GM12865 (cell line): ENCODE measurements at regions not wholly inside any gene's neighbourhood (a gene's known extent, or its start where the extent isn't known, plus 50 kb on each side); places are given as distances from the start of the nearest gene placed in this dataset.

Source experiments
- DNase-seq: peaks from one replicate; pipeline ENCODE4 v3.0.0; 2010; ENCODE audit warnings: low read depth
- H3K4me3 ChIP-seq: 2 replicates; pipeline ENCODE4 v1.5.1; 2011; ENCODE audit warnings: mild to moderate bottlenecking, low read depth, low read length, control low read depth
- TF ChIP-seq, protein P1 (sequence below): IDR thresholded peaks from 2 replicates; pipeline ENCODE4 v1.5.1; 2011; ENCODE audit warnings: low read length, control low read depth, low read depth, inconsistent platforms; ENCODE audit not compliant: insufficient read depth; ENCODE audit errors: missing control alignments

DNA sequence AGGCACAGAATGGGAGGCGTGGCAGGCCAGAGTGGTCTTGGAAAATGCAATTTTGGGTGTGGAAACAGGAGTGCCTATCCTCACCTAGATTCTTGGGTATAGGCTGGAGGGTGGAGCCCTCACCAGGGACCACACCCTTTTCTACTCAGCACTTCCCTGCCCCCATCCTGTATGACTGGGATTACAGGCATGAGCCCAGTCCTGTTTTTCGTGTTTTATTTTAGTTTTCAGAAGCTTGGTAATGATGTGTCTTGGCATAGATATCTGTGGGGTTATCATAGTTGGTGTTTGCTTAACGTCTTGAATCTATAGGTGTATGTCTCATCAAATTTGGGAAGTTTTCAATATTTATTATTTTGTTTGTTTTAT, 248.7 kb upstream of the CBLB start:
- no peak for DNase-seq
- TF ChIP-seq, protein P1, sequence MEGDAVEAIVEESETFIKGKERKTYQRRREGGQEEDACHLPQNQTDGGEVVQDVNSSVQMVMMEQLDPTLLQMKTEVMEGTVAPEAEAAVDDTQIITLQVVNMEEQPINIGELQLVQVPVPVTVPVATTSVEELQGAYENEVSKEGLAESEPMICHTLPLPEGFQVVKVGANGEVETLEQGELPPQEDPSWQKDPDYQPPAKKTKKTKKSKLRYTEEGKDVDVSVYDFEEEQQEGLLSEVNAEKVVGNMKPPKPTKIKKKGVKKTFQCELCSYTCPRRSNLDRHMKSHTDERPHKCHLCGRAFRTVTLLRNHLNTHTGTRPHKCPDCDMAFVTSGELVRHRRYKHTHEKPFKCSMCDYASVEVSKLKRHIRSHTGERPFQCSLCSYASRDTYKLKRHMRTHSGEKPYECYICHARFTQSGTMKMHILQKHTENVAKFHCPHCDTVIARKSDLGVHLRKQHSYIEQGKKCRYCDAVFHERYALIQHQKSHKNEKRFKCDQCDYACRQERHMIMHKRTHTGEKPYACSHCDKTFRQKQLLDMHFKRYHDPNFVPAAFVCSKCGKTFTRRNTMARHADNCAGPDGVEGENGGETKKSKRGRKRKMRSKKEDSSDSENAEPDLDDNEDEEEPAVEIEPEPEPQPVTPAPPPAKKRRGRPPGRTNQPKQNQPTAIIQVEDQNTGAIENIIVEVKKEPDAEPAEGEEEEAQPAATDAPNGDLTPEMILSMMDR, result no peak
- no peak overlapping the region for H3K4me3 ChIP-seq

DNA sequence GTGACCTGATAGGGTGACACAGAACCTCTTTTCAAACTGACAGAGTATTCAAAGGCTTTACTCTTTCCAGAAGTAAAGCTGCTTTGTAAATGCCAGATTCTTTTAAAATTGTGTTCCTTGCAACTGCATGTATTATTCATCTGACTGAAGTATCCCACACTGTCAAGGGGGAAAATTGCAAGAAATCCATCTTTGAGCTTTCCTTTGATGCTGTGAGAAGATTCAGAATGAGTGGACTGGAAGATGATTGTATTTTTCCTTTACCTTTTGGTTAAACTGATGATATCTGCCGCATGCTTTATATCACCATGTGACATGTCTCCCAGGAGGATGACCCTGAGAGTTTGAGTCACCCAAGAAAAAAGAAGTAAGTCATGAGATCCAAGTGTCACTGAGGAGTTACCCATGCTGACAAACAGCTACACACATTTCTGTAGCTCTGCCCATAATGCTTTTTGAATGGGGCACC, 250.8 kb upstream of the CBLB start:
- no peak overlapping the region for H3K4me3 ChIP-seq
- DNase-seq, result no peak
- TF ChIP-seq, protein P1, result no peak

DNA sequence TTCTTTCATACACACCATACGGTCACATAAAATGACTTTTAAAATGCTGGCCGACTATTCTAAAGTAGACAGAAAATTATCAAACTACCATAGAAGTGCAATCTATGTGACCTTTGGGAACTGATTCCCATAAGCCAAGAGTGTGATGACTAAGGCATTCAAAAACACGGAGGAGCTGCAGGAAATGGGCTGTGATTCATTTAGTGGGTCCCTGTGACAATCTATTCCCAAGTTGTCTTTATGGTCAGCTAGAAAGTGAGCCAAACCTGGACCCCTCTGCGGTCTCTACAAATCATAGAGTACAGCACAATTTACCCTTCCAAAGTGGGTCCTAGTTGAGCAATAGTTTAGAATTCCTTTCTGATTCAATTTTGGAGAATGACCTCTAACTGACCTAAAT, 251.5 kb upstream of the CBLB start:
- no peak for DNase-seq
- TF ChIP-seq, protein P1, result no peak
- no peak overlapping the region for H3K4me3 ChIP-seq

DNA sequence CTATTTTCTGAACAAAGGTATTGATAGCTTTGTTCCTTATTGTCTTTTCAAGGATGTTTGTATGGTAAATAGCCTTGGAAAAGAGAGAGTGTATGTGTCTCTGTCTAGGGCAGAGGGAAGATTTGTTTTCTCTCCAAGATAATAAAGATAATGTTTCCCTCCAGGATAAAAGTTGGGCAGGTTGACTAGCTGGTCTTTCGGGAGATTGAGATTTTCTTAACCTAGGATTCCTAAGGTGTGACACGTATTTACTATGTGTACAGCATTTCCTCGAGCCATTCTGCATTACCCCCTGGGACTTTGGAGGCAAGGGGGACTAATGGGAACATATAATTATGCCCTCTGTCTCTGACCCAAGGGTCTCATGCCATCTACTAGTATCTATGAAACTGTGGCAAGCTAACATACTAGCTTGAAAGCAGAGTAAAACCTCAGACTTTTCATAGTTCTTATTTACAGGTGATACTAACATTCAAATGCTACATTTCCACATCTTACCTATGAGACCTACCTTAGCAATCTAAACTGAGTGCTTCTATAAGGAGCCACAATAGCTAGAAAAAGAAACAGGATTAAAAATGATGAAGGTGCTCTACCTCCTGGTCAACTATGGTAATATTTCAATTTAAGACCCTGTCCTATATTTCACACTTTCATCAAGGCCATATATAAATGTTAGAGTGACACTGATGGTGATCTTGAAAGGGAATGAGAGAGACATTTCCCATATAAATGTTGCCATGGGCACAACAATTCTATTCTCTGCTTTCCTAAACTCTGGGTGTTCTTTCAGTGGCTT, 252.9 kb upstream of the CBLB start:
- H3K4me3 ChIP-seq, result no peak overlapping the region
- TF ChIP-seq, protein P1, result no peak
- DNase-seq, result no peak

DNA sequence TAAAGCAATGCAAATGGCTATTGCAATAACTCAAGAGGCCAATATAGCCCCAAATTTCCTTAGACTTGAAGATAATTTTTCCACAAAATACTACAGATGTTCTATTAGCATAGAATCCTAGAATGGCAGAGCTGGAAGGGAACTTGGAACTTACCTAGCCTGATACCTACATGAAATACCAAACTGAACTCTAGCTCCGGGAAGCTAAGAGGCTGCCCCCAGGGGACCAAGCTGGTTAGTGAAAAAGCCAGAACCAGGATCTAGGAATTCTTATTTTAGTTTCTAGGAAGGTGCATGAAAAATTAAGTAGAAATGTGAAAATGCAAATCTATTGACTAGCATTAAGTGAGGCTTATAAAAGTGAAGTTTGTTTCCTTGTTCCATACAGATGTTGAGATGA, 256.0 kb upstream of the CBLB start:
- DNase-seq, result no peak
- TF ChIP-seq, protein P1, result no peak
- H3K4me3 ChIP-seq, result no peak overlapping the region

DNA sequence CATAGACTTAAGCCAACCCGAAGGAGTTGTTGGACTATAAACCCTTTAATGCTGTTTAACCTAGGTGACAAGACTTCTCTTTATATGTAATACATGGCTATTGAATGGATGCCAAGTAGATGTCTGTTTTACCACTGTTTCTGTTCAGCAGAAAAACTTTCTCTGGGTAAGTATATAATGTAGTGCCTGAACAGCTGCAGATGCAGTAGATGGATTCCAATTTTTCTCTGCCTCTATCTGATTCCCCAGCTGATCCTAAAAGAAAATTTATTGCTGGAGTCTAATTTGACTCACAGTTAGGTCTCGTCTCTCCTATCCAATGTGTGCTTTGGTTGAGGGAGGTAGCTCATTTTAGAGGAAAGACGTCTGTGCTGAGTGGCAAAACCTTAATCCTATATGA, 256.5 kb upstream of the CBLB start:
- TF ChIP-seq, protein P1, result no peak
- no peak for DNase-seq
- H3K4me3 ChIP-seq, result no peak overlapping the region
